ENCODE measurements at regions not wholly inside any gene's neighbourhood (a gene's known extent, or its start where the extent isn't known, plus 50 kb on each side); places are given as distances from the start of the nearest gene placed in this dataset.

GRCh38 chr12:108430926-108431325 lies 84.2 kb upstream of the FICD start:
- TF ChIP-seq ESRRA (IDR thresholded peaks at IDR 0.05; ENCODE audit: borderline replicate concordance, low read length), result no peak
- no peak for TF ChIP-seq CTCF (IDR thresholded peaks at IDR 0.05)
- no peak for TF ChIP-seq CHD2 (IDR thresholded peaks at IDR 0.05; ENCODE audit: low read length, partially characterized antibody)
- no peak for TF ChIP-seq BCL3 (IDR thresholded peaks at IDR 0.05)
- TF ChIP-seq RCOR1 (IDR thresholded peaks at IDR 0.05; ENCODE audit: low read depth, low read length), result no peak
- no peak for TF ChIP-seq RNF2 (IDR thresholded peaks at IDR 0.05; ENCODE audit: borderline replicate concordance, low read depth)
- no peak for TF ChIP-seq REST (IDR thresholded peaks at IDR 0.05)
